B cell (primary cell): ENCODE measurements at regions not wholly inside any gene's neighbourhood (a gene's known extent, or its start where the extent isn't known, plus 50 kb on each side); places are given as distances from the start of the nearest gene placed in this dataset.

Experiments used
- ATAC-seq: fragments of 200-7000 bp; cut with Tn5 transposase; one replicate; pipeline ENCODE4 v1.10.0; 2021; ENCODE audit warnings: low read depth, mild to moderate bottlenecking, moderate number of reproducible peaks, moderate library complexity
- CTCF ChIA-PET: fragments of 350-600 bp; sonication (Branson Sonifier 250); formaldehyde crosslinking; loops from one replicate; lab custom pipeline; 2021; ENCODE audit warnings: antibody characterized with exemption, inconsistent platforms; lab: Charles Lee
- POLR2A ChIA-PET: fragments of 350-600 bp; sonication (Branson Sonifier 250); formaldehyde crosslinking; loops from one replicate; lab custom pipeline; 2021; ENCODE audit warnings: antibody characterized with exemption; lab: Charles Lee
- DNase-seq: peaks from one replicate; pipeline ENCODE4 v3.0.0; 2013
- H2AFZ ChIP-seq: 2 replicates; pipeline ENCODE4 v1.6.1; 2012; ENCODE audit warnings: mild to moderate bottlenecking, low read depth, low read length; ENCODE audit not compliant: insufficient read depth, poor library complexity, severe bottlenecking
- H3K27ac ChIP-seq, 2 donors: 1 replicate in 1 of 2; 2 replicates in 1 of 2; pipeline ENCODE4 v1.5.1; 2012 to 2013; ENCODE audit warnings: low read length in 2 of 2, mild to moderate bottlenecking in 2 of 2, moderate library complexity in 1 of 2
- H3K27me3 ChIP-seq, 4 experiments: fragments of 200-600 bp in 1 of 4; sonication (generic) in 1 of 4; replicated peaks in 1 of 4; 1 replicate in 2 of 4; 2 replicates in 2 of 4; pipeline versions ENCODE4 v1.6.1 to v1.7.0; 2013 to 2016; ENCODE audit warnings: low read length in 3 of 4, mild to moderate bottlenecking in 2 of 4, mixed read lengths in 1 of 4, moderate library complexity in 1 of 4; ENCODE audit not compliant: insufficient read depth in 4 of 4, control insufficient read depth in 3 of 4; ENCODE audit errors: control extremely low read depth in 1 of 4
- H3K36me3 ChIP-seq, 2 experiments: replicated peaks in 1 of 2; 1 replicate in 1 of 2; 2 replicates in 1 of 2; pipeline versions ENCODE4 v1.6.1 to v1.7.1; 2013; ENCODE audit warnings: low read length in 1 of 2; ENCODE audit not compliant: insufficient read depth in 2 of 2, control insufficient read depth in 1 of 2; ENCODE audit errors: control extremely low read depth in 1 of 2, extremely low read depth in 1 of 2
- H3K4me1 ChIP-seq, 2 donors: fragments of 200-600 bp in 1 of 2; sonication (generic) in 1 of 2; 1 replicate in 1 of 2; 2 replicates in 1 of 2; pipeline versions ENCODE4 v1.5.1 to v1.6.1; 2013 to 2017; ENCODE audit warnings: low read length in 2 of 2; ENCODE audit not compliant: control insufficient read depth in 2 of 2, insufficient read depth in 2 of 2
- H3K4me2 ChIP-seq: replicated peaks from 2 replicates; pipeline ENCODE3; 2012; ENCODE audit warnings: mild to moderate bottlenecking, low read depth, low read length; ENCODE audit not compliant: poor library complexity, severe bottlenecking
- H3K4me3 ChIP-seq, 5 experiments: fragments of 200-600 bp in 1 of 5; sonication (generic) in 1 of 5; 1 replicate in 3 of 5; 2 replicates in 2 of 5; pipeline versions ENCODE4 v1.5.1 to v1.7.0; 2011 to 2016; ENCODE audit warnings: low read length in 4 of 5, mild to moderate bottlenecking in 4 of 5, low read depth in 2 of 5, control low read depth in 1 of 5, moderate library complexity in 1 of 5; ENCODE audit not compliant: insufficient read depth in 1 of 5; ENCODE audit errors: control extremely low read depth in 1 of 5, extremely low read depth in 1 of 5
- H3K79me2 ChIP-seq: fragments of 200-600 bp; sonication (generic); one replicate; pipeline ENCODE4 v1.6.0; 2016; ENCODE audit warnings: low read length; ENCODE audit not compliant: control insufficient read depth, insufficient read depth
- H3K9ac ChIP-seq: fragments of 200-600 bp; sonication (generic); 2 replicates; pipeline ENCODE4 v1.6.1; 2017; ENCODE audit warnings: mild to moderate bottlenecking, low read length, moderate library complexity
- H3K9me3 ChIP-seq, 3 donors: one replicate each; pipeline versions ENCODE4 v1.6.1 to v1.7.1; 2013; ENCODE audit warnings: low read length in 2 of 3; ENCODE audit not compliant: control insufficient read depth in 2 of 3, insufficient read depth in 1 of 3; ENCODE audit errors: control extremely low read depth in 1 of 3
- H4K20me1 ChIP-seq: 2 replicates; pipeline ENCODE4 v1.6.0; 2012; ENCODE audit warnings: mild to moderate bottlenecking, low read length; ENCODE audit not compliant: insufficient read depth, control insufficient read depth, poor library complexity, severe bottlenecking
- H3K27ac Mint-ChIP-seq: one replicate; pipeline ENCODE4 v1.8.0; 2021; ENCODE audit warnings: mixed read lengths
- H3K27me3 Mint-ChIP-seq: one replicate; pipeline ENCODE4 v1.8.0; 2021; ENCODE audit warnings: mixed read lengths
- H3K4me1 Mint-ChIP-seq: one replicate; pipeline ENCODE4 v1.8.0; 2021; ENCODE audit warnings: mixed read lengths
- H3K4me3 Mint-ChIP-seq: one replicate; pipeline ENCODE4 v1.8.0; 2021; ENCODE audit warnings: mixed read lengths
- H3K9me3 Mint-ChIP-seq: one replicate; pipeline ENCODE4 v1.8.0; 2022; ENCODE audit warnings: mixed read lengths; ENCODE audit not compliant: insufficient read depth
- EZH2 ChIP-seq: IDR thresholded peaks from 2 replicates; pipeline ENCODE4 v1.6.1; 2012; ENCODE audit warnings: borderline replicate concordance, low read depth, mild to moderate bottlenecking, moderate library complexity, low read length; ENCODE audit not compliant: insufficient read depth, poor library complexity, severe bottlenecking
- whole genome bisulfite sequencing: methylation state at CpG from one replicate; pipeline ENCODE4 v1.1.5; 2013; ENCODE audit warnings: missing lambda C conversion rate; ENCODE audit not compliant: insufficient coverage; 5-methylcytosine and 5-hydroxymethylcytosine counted together
- intact Hi-C: fragments of 100-400 bp; cut with micrococcal nuclease; formaldehyde crosslinking; loops from one replicate; pipeline ENCODE4 v1.10.0; 2022
- TF ChIP-seq, protein P1 (sequence below): fragments of 200-600 bp; IDR thresholded peaks from one replicate; pipeline ENCODE4 v1.8.0; 2022; ENCODE audit warnings: antibody characterized with exemption, mild to moderate bottlenecking

DNA sequence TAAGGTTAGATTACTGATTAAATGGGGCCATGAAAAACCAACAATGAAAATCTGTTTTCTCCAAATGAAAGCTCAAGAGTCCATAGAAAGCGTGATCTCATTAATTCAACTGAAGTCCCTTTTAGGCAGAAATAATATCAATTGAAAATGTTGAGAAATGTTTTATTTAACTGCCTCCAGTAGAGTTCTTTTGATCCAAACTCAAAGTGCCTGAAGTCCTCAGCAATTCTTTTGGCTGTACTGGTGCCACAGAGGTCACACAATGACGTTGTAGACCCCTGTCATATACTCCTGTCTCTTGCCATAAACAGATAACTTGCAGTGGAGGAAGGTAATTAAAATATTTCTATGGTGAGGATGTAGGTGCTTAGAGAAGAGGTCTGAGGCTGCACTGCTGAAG is 1420.5 kb downstream of the CDH12 start:
- intact Hi-C loops: no loop called here
- Histone ChIP-seq H3K79me2 (no peaks in the 10 kb centered on the region), H3K36me3 (no peaks in the 10 kb centered on the region), H3K27me3 (no peaks in the 10 kb centered on the region), H3K9me3 (no peaks in the 10 kb centered on the region), H3K9ac (no peak overlapping the region), H4K20me1 (no peaks in the 10 kb centered on the region), H3K4me1 (no peaks in the 10 kb centered on the region), H3K27ac (no peak overlapping the region), H2AFZ (no peak overlapping the region), H3K4me2 (no peak overlapping the region), H3K4me3 (no peak overlapping the region)
- Mint-ChIP-seq H3K9me3 (no peaks in the 10 kb centered on the region), H3K27me3 (no peaks in the 10 kb centered on the region), H3K4me3 (no peak overlapping the region), H3K27ac (no peak overlapping the region), H3K4me1 (no peaks in the 10 kb centered on the region)
- ATAC-seq (no peak), DNase-seq (no peak)
- ChIA-PET CTCF (no interaction called here), POLR2A (no interaction called here)
- no CpG with 5 or more reads among the region's 2 CpGs for WGBS
- no peak for TF ChIP-seq EZH2
- TF ChIP-seq, protein P1, sequence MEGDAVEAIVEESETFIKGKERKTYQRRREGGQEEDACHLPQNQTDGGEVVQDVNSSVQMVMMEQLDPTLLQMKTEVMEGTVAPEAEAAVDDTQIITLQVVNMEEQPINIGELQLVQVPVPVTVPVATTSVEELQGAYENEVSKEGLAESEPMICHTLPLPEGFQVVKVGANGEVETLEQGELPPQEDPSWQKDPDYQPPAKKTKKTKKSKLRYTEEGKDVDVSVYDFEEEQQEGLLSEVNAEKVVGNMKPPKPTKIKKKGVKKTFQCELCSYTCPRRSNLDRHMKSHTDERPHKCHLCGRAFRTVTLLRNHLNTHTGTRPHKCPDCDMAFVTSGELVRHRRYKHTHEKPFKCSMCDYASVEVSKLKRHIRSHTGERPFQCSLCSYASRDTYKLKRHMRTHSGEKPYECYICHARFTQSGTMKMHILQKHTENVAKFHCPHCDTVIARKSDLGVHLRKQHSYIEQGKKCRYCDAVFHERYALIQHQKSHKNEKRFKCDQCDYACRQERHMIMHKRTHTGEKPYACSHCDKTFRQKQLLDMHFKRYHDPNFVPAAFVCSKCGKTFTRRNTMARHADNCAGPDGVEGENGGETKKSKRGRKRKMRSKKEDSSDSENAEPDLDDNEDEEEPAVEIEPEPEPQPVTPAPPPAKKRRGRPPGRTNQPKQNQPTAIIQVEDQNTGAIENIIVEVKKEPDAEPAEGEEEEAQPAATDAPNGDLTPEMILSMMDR: no peak

- Histone ChIP-seq H4K20me1 (no peaks in the 10 kb centered on the region), H3K27ac (no peak overlapping the region), H3K4me3 (no peak overlapping the region), H3K36me3 (no peaks in the 10 kb centered on the region), H3K9me3 (no peaks in the 10 kb centered on the region), H3K4me1 (no peaks in the 10 kb centered on the region), H3K4me2 (no peak overlapping the region), H3K9ac (no peak overlapping the region), H3K79me2 (no peaks in the 10 kb centered on the region), H2AFZ (no peak overlapping the region), H3K27me3 (no peaks in the 10 kb centered on the region)
- Mint-ChIP-seq H3K27me3 (no peaks in the 10 kb centered on the region), H3K4me3 (no peak overlapping the region), H3K4me1 (no peaks in the 10 kb centered on the region), H3K9me3 (no peaks in the 10 kb centered on the region), H3K27ac (no peak overlapping the region)
- ChIA-PET CTCF (no interaction called here), POLR2A (no interaction called here)
- no peak for ATAC-seq
- intact Hi-C loops: no loop called here
- no CpG with 5 or more reads among the region's 1 CpG for WGBS
- TF ChIP-seq, protein P1: no peak
- no peak for TF ChIP-seq EZH2
- no peak for DNase-seq
Measured at GRCh38 chr5:21424907-21425306, 1428.2 kb downstream of the CDH12 start.
